HG03460 (cell line): ENCODE measurements at regions not wholly inside any gene's neighbourhood (a gene's known extent, or its start where the extent isn't known, plus 50 kb on each side); places are given as distances from the start of the nearest gene placed in this dataset.

Experiments used
- ATAC-seq: cut with Tn5 transposase; IDR thresholded peaks from one replicate; pipeline ENCODE4 v1.9.1; 2021; ENCODE audit not compliant: unreplicated experiment

GRCh38 chr17:36885153-36885735 lies 52.0 kb upstream of the LHX1 start:
- no peak for ATAC-seq

GRCh38 chr17:36885771-36886377 lies 51.4 kb upstream of the LHX1 start:
- ATAC-seq, result no peak
